ENCODE measurements at regions not wholly inside any gene's neighbourhood (a gene's known extent, or its start where the extent isn't known, plus 50 kb on each side); places are given as distances from the start of the nearest gene placed in this dataset.

- DNase-seq (ENCODE audit: low spot score) = no peak
Observed at GRCh38 chr11:127288926-127289325, 288.4 kb upstream of the KIRREL3 start.

GRCh38 chr11:127281534-127281933, 281.0 kb upstream of the KIRREL3 start:
- DNase-seq (ENCODE audit: low spot score) = no peak

- no peak for DNase-seq (ENCODE audit: low spot score)
Observed at GRCh38 chr11:127275774-127276173, 275.2 kb upstream of the KIRREL3 start.

GRCh38 chr11:127274328-127274676, 273.7 kb upstream of the KIRREL3 start:
- no peak for DNase-seq (ENCODE audit: low spot score)

- DNase-seq (ENCODE audit: low spot score) = no peak
Observed at GRCh38 chr11:127273593-127274327, 273.2 kb upstream of the KIRREL3 start.

- DNase-seq (ENCODE audit: low spot score) = no peak
Observed at GRCh38 chr11:127270851-127271250, 270.3 kb upstream of the KIRREL3 start.

- no peak for DNase-seq (ENCODE audit: low spot score)
Observed at GRCh38 chr11:127269911-127270310, 269.3 kb upstream of the KIRREL3 start.

GRCh38 chr11:127268932-127269331, 268.4 kb upstream of the KIRREL3 start:
- no peak for DNase-seq (ENCODE audit: low spot score)

GRCh38 chr11:127268521-127268920, 268.0 kb upstream of the KIRREL3 start:
- no peak for DNase-seq (ENCODE audit: low spot score)

GRCh38 chr11:127259102-127259501, 258.5 kb upstream of the KIRREL3 start:
- DNase-seq (ENCODE audit: low spot score) = no peak

- DNase-seq (ENCODE audit: low spot score) = no peak
Observed at GRCh38 chr11:127255209-127255608, 254.6 kb upstream of the KIRREL3 start.

GRCh38 chr11:127252321-127252720, 251.8 kb upstream of the KIRREL3 start:
- DNase-seq (ENCODE audit: low spot score) = no peak

GRCh38 chr11:127249576-127249975, 249.0 kb upstream of the KIRREL3 start:
- DNase-seq (ENCODE audit: low spot score) = no peak

GRCh38 chr11:127248476-127248875, 247.9 kb upstream of the KIRREL3 start:
- DNase-seq (ENCODE audit: low spot score) = no peak

- DNase-seq (ENCODE audit: low spot score) = no peak
Observed at GRCh38 chr11:127247261-127247851, 246.8 kb upstream of the KIRREL3 start.

GRCh38 chr11:127242676-127243075, 242.1 kb upstream of the KIRREL3 start:
- DNase-seq (ENCODE audit: low spot score) = no peak

- DNase-seq (ENCODE audit: low spot score) = no peak
Observed at GRCh38 chr11:127238321-127238720, 237.8 kb upstream of the KIRREL3 start.

- no peak for DNase-seq (ENCODE audit: low spot score)
Observed at GRCh38 chr11:127236776-127237175, 236.2 kb upstream of the KIRREL3 start.

- DNase-seq (ENCODE audit: low spot score) = no peak
Observed at GRCh38 chr11:127233998-127234397, 233.4 kb upstream of the KIRREL3 start.

GRCh38 chr11:127230392-127230791, 229.8 kb upstream of the KIRREL3 start:
- DNase-seq (ENCODE audit: low spot score) = no peak

GRCh38 chr11:127226949-127227348, 226.4 kb upstream of the KIRREL3 start:
- no peak for DNase-seq (ENCODE audit: low spot score)

- DNase-seq (ENCODE audit: low spot score) = no peak
Observed at GRCh38 chr11:127226380-127226779, 225.8 kb upstream of the KIRREL3 start.

GRCh38 chr11:127225619-127226018, 225.0 kb upstream of the KIRREL3 start:
- no peak for DNase-seq (ENCODE audit: low spot score)

GRCh38 chr11:127224276-127224675, 223.7 kb upstream of the KIRREL3 start:
- DNase-seq (ENCODE audit: low spot score) = no peak
